Testis (tissue), 2 donors: ENCODE measurements at regions not wholly inside any gene's neighbourhood (a gene's known extent, or its start where the extent isn't known, plus 50 kb on each side); places are given as distances from the start of the nearest gene placed in this dataset.

ENCODE experiments used
- DNase-seq: peaks from one replicate; pipeline ENCODE4 v3.0.0-alpha.2; 2019
- H3K27ac ChIP-seq, 2 donors: fragments of 200-600 bp; sonication (generic); one replicate each; pipeline ENCODE4 v1.5.1; 2019
- H3K27me3 ChIP-seq: fragments of 200-600 bp; sonication (generic); one replicate; pipeline ENCODE4 v1.5.1; 2019
- H3K36me3 ChIP-seq: fragments of 200-600 bp; sonication (generic); one replicate; pipeline ENCODE4 v1.5.1; 2017; ENCODE audit warnings: low read depth; ENCODE audit errors: missing control alignments
- H3K4me1 ChIP-seq: fragments of 200-600 bp; sonication (generic); one replicate; pipeline ENCODE4 v1.5.1; 2019
- H3K4me3 ChIP-seq, 2 donors: fragments of 200-600 bp; sonication (generic); one replicate each; pipeline ENCODE4 v1.5.1; 2017 to 2019
- H3K9me3 ChIP-seq: fragments of 200-600 bp; sonication (generic); one replicate; pipeline ENCODE4 v1.5.1; 2017
- POLR2A ChIP-seq: fragments of 450-650 bp; IDR thresholded peaks from one replicate; pipeline ENCODE4 v1.6.1; 2017; ENCODE audit warnings: antibody characterized with exemption, mild to moderate bottlenecking, moderate library complexity
- WGBS, 2 donors: methylation state at CpG; one replicate each; pipeline ENCODE4 v1.1.5; 2018; 5-methylcytosine and 5-hydroxymethylcytosine counted together
- intact Hi-C: fragments of 100-400 bp; cut with DNase I; formaldehyde crosslinking; loops from one replicate; pipeline ENCODE4 v1.15.1; 2023; ENCODE audit warnings: low total_unique reads
- TF ChIP-seq, protein P1 (sequence below), 3 experiments: fragments of 450-650 bp in 2 of 3; fragments of 200-600 bp in 1 of 3; sonication (generic) in 1 of 3; IDR thresholded peaks; one replicate each; pipeline ENCODE4 v1.5.1; 2016 to 2019; ENCODE audit warnings: antibody characterized with exemption in 3 of 3, mild to moderate bottlenecking in 2 of 3, moderate library complexity in 1 of 3

GRCh38 chr7:12085516-12085915 lies 125.6 kb upstream of the TMEM106B start:
- H3K4me1 ChIP-seq = no peaks in the 10 kb centered on the region
- no peak for DNase-seq
- no peaks in the 10 kb centered on the region for H3K27me3 ChIP-seq
- WGBS, 2 donors = 70 to 76% methylated on average over 1 of the region's 1 CpG
- H3K9me3 ChIP-seq = no peaks in the 10 kb centered on the region
- no peak overlapping the region for H3K27ac ChIP-seq
- no peak for TF ChIP-seq POLR2A
- TF ChIP-seq, protein P1, sequence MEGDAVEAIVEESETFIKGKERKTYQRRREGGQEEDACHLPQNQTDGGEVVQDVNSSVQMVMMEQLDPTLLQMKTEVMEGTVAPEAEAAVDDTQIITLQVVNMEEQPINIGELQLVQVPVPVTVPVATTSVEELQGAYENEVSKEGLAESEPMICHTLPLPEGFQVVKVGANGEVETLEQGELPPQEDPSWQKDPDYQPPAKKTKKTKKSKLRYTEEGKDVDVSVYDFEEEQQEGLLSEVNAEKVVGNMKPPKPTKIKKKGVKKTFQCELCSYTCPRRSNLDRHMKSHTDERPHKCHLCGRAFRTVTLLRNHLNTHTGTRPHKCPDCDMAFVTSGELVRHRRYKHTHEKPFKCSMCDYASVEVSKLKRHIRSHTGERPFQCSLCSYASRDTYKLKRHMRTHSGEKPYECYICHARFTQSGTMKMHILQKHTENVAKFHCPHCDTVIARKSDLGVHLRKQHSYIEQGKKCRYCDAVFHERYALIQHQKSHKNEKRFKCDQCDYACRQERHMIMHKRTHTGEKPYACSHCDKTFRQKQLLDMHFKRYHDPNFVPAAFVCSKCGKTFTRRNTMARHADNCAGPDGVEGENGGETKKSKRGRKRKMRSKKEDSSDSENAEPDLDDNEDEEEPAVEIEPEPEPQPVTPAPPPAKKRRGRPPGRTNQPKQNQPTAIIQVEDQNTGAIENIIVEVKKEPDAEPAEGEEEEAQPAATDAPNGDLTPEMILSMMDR (IDR thresholded peaks at IDR 0.05) = no peak
- H3K36me3 ChIP-seq = no peaks in the 10 kb centered on the region
- intact Hi-C loops = no loop called here
- H3K4me3 ChIP-seq = no peak overlapping the region

DNA sequence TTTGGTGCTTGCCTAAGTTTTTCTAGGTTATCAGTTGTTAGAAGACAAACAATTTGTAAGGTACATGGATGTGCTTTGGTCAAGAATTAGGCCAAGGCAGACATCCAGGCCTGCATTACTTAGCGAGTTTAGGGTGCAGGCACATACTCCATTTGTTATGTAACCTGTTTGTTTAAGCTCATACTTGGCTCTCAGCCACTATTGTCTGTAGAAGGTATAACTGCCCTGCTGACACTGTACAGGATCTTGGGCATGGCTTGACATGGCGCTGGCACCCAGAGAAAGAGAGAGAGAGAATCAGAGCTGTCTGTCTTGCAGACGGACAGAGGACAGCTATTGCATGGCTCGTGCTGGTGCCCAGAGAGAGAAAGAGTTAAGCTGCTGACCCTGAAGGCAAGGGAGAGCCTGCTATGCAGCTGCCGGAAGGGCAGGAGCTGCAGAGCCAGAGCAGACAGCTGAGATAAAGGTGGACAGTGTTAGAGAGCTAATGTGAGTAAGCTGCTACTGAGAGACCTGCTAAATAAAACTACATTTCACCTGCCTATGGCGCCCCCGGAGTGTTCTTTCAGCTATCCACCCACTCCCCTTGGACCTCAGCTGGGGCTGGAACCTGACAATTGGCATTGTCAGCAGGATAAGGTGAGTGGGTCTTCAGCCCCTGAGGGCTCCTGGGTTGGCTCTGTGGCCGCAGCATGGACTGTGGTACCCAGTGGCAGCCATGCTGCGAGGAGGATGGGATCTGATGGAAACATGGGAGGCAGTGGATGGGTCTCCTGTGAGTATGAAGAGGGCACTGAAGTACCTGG lies 120.9 kb upstream of the TMEM106B start:
- H3K27ac ChIP-seq = no peak overlapping the region
- H3K27me3 ChIP-seq = no peaks in the 10 kb centered on the region
- 64 to 69% methylated on average over 9 of the region's 9 CpGs for WGBS, 2 donors
- intact Hi-C loops = no loop called here
- no peaks in the 10 kb centered on the region for H3K36me3 ChIP-seq
- H3K9me3 ChIP-seq = no peaks in the 10 kb centered on the region
- no peak for DNase-seq
- H3K4me3 ChIP-seq = no peak overlapping the region
- no peaks in the 10 kb centered on the region for H3K4me1 ChIP-seq
- TF ChIP-seq, protein P1 (IDR thresholded peaks at IDR 0.05) = no peak
- no peak for TF ChIP-seq POLR2A

DNA sequence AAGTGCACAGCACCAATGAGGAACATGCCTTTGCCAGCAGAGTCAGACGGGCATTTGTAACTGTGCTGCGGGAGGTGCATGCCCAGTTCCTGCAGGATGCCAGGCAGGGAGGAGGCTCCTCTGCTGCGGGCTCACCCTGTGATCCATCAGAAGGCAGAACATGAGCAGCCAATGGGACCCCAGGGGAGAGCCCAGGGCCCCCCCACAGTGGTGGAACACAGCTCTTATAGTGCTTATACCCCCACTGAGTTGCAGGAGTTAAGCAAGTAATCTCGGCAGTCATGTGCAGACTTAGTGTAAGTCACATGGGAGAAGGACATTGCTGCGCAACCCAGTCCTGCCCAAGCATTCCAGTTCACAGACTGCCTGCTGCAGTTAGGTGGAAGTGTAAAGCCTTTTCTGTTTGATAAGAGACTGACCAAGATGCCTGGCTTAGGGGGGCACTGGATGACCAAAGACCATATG lies 120.3 kb upstream of the TMEM106B start:
- H3K4me3 ChIP-seq = no peak overlapping the region
- no peaks in the 10 kb centered on the region for H3K9me3 ChIP-seq
- no peak for TF ChIP-seq POLR2A
- TF ChIP-seq, protein P1 (IDR thresholded peaks at IDR 0.05) = no peak
- H3K27ac ChIP-seq = no peak overlapping the region
- no peaks in the 10 kb centered on the region for H3K36me3 ChIP-seq
- WGBS, 2 donors = 80 to 94% methylated on average over 5 of the region's 5 CpGs
- H3K4me1 ChIP-seq = no peaks in the 10 kb centered on the region
- DNase-seq = no peak
- intact Hi-C loops = no loop called here
- no peaks in the 10 kb centered on the region for H3K27me3 ChIP-seq

- WGBS, 2 donors = 92 to 93% methylated on average over 4 of the region's 4 CpGs
- intact Hi-C loops = no loop called here
- no peak for TF ChIP-seq POLR2A
- TF ChIP-seq, protein P1 (IDR thresholded peaks at IDR 0.05) = no peak
- no peaks in the 10 kb centered on the region for H3K4me1 ChIP-seq
- no peaks in the 10 kb centered on the region for H3K27me3 ChIP-seq
- no peak overlapping the region for H3K27ac ChIP-seq
- no peak overlapping the region for H3K4me3 ChIP-seq
- H3K9me3 ChIP-seq = no peaks in the 10 kb centered on the region
- H3K36me3 ChIP-seq = no peaks in the 10 kb centered on the region
- no peak for DNase-seq
These were observed 119.9 kb upstream of the TMEM106B start for GRCh38 chr7:12091231-12091630.
